GM19193 (cell line): ENCODE measurements at regions not wholly inside any gene's neighbourhood (a gene's known extent, or its start where the extent isn't known, plus 50 kb on each side); places are given as distances from the start of the nearest gene placed in this dataset.

Source experiments
- POLR2A ChIP-seq: IDR thresholded peaks from 4 replicates; pipeline ENCODE4 v1.6.1; 2011; ENCODE audit not compliant: insufficient read depth, insufficient read length; ENCODE audit errors: extremely low read depth

- no peak for TF ChIP-seq POLR2A
Measured at GRCh38 chr13:105915146-105915850, 620.2 kb downstream of the EFNB2 start.

GRCh38 chr13:105914291-105915036 lies 621.0 kb downstream of the EFNB2 start:
- no peak for TF ChIP-seq POLR2A

- no peak for TF ChIP-seq POLR2A
Measured at GRCh38 chr13:105908586-105908985, 626.9 kb downstream of the EFNB2 start.

GRCh38 chr13:105907319-105908019 lies 628.0 kb downstream of the EFNB2 start:
- TF ChIP-seq POLR2A, result no peak

GRCh38 chr13:105906746-105907145 lies 628.7 kb downstream of the EFNB2 start:
- no peak for TF ChIP-seq POLR2A

- TF ChIP-seq POLR2A, result no peak
Measured at GRCh38 chr13:105904034-105904742, 631.3 kb downstream of the EFNB2 start.

GRCh38 chr13:105902396-105902795 lies 633.1 kb downstream of the EFNB2 start:
- TF ChIP-seq POLR2A, result no peak

GRCh38 chr13:105897575-105897974 lies 637.9 kb downstream of the EFNB2 start:
- TF ChIP-seq POLR2A, result no peak

- no peak for TF ChIP-seq POLR2A
Measured at GRCh38 chr13:105894697-105895096, 640.8 kb downstream of the EFNB2 start.

- TF ChIP-seq POLR2A, result no peak
Measured at GRCh38 chr13:105890509-105890908, 645.0 kb downstream of the EFNB2 start.

- no peak for TF ChIP-seq POLR2A
Measured at GRCh38 chr13:105878119-105878700, 657.3 kb downstream of the EFNB2 start.

- TF ChIP-seq POLR2A, result no peak
Measured at GRCh38 chr13:105874814-105875213, 660.6 kb downstream of the EFNB2 start.

- TF ChIP-seq POLR2A, result no peak
Measured at GRCh38 chr13:105871768-105872167, 663.7 kb downstream of the EFNB2 start.

- TF ChIP-seq POLR2A, result no peak
Measured at GRCh38 chr13:105871326-105871725, 664.1 kb downstream of the EFNB2 start.

- no peak for TF ChIP-seq POLR2A
Measured at GRCh38 chr13:105863300-105863920, 672.1 kb downstream of the EFNB2 start.

GRCh38 chr13:105848494-105848893 lies 687.0 kb downstream of the EFNB2 start:
- TF ChIP-seq POLR2A, result no peak
